GM19468 (cell line): ENCODE measurements at regions not wholly inside any gene's neighbourhood (a gene's known extent, or its start where the extent isn't known, plus 50 kb on each side); places are given as distances from the start of the nearest gene placed in this dataset.
"Not testable (repeated sequence)": the region's sequence is repeated elsewhere in the genome, so short reads cannot be mapped to it uniquely, and the experiment has no call there.

Experiments
- ATAC-seq: cut with Tn5 transposase; IDR thresholded peaks from one replicate; pipeline ENCODE4 v1.9.1; 2021; ENCODE audit warnings: mild to moderate bottlenecking, moderate library complexity, moderate number of reproducible peaks; ENCODE audit not compliant: unreplicated experiment; ENCODE audit errors: extremely low read depth

- ATAC-seq = not testable (repeated sequence)
Measured at GRCh38 chrX:89539150-89539549, 382.6 kb upstream of the TGIF2LX start.

- ATAC-seq = not testable (repeated sequence)
Measured at GRCh38 chrX:89557146-89557545, 364.6 kb upstream of the TGIF2LX start.

GRCh38 chrX:89562079-89562478 is 359.6 kb upstream of the TGIF2LX start:
- not testable (repeated sequence) for ATAC-seq

- not testable (repeated sequence) for ATAC-seq
Measured at GRCh38 chrX:89563107-89563506, 358.6 kb upstream of the TGIF2LX start.

- ATAC-seq = not testable (repeated sequence)
Measured at GRCh38 chrX:89567787-89568186, 353.9 kb upstream of the TGIF2LX start.

- not testable (repeated sequence) for ATAC-seq
Measured at GRCh38 chrX:89581868-89582267, 339.8 kb upstream of the TGIF2LX start.

- ATAC-seq = not testable (repeated sequence)
Measured at GRCh38 chrX:89631858-89632257, 289.9 kb upstream of the TGIF2LX start.

- ATAC-seq = not testable (repeated sequence)
Measured at GRCh38 chrX:89635887-89636286, 285.8 kb upstream of the TGIF2LX start.

GRCh38 chrX:89658662-89659061 is 263.0 kb upstream of the TGIF2LX start:
- not testable (repeated sequence) for ATAC-seq

- not testable (repeated sequence) for ATAC-seq
Measured at GRCh38 chrX:89706481-89706880, 215.2 kb upstream of the TGIF2LX start.

GRCh38 chrX:89707363-89707927 is 214.3 kb upstream of the TGIF2LX start:
- not testable (repeated sequence) for ATAC-seq

- not testable (repeated sequence) for ATAC-seq
Measured at GRCh38 chrX:89734367-89734766, 187.3 kb upstream of the TGIF2LX start.

- ATAC-seq = not testable (repeated sequence)
Measured at GRCh38 chrX:89756466-89756865, 165.2 kb upstream of the TGIF2LX start.

GRCh38 chrX:89757767-89758166 is 163.9 kb upstream of the TGIF2LX start:
- ATAC-seq = not testable (repeated sequence)

GRCh38 chrX:89759076-89759685 is 162.5 kb upstream of the TGIF2LX start:
- not testable (repeated sequence) for ATAC-seq

- ATAC-seq = not testable (repeated sequence)
Measured at GRCh38 chrX:89771639-89772038, 150.1 kb upstream of the TGIF2LX start.

GRCh38 chrX:89811440-89811839 is 110.3 kb upstream of the TGIF2LX start:
- not testable (repeated sequence) for ATAC-seq

GRCh38 chrX:89839723-89840122 is 82.0 kb upstream of the TGIF2LX start:
- ATAC-seq = not testable (repeated sequence)

- ATAC-seq = peak; percentile 63
Measured at GRCh38 chrX:89871662-89872061, 50.0 kb upstream of the TGIF2LX start.
